Hematopoietic multipotent progenitor cell treated with erythropoietin and hydrocortisone succinate and interleukin-3 and kit ligand, for 15 days (in vitro differentiated cells): ENCODE measurements at regions not wholly inside any gene's neighbourhood (a gene's known extent, or its start where the extent isn't known, plus 50 kb on each side); places are given as distances from the start of the nearest gene placed in this dataset.
"Not testable (repeated sequence)": the region's sequence is repeated elsewhere in the genome, so short reads cannot be mapped to it uniquely, and the experiment has no call there.

ENCODE experiments used
- DNase-seq: peaks from one replicate; pipeline ENCODE4 v3.0.0-alpha.2; 2015; ENCODE audit warnings: low spot score

- DNase-seq, result not testable (repeated sequence)
These were observed 1497.2 kb upstream of the TPTE start for GRCh38 chr21:9024006-9024767.

GRCh38 chr21:9026729-9027416 is 1494.5 kb upstream of the TPTE start:
- not testable (repeated sequence) for DNase-seq

GRCh38 chr21:9027417-9027800 is 1494.0 kb upstream of the TPTE start:
- DNase-seq, result not testable (repeated sequence)

- not testable (repeated sequence) for DNase-seq
These were observed 1492.6 kb upstream of the TPTE start for GRCh38 chr21:9028624-9029431.

GRCh38 chr21:9030141-9030665 is 1491.2 kb upstream of the TPTE start:
- not testable (repeated sequence) for DNase-seq

GRCh38 chr21:9031482-9032374 is 1489.7 kb upstream of the TPTE start:
- DNase-seq, result not testable (repeated sequence)

GRCh38 chr21:9032547-9032946 is 1488.8 kb upstream of the TPTE start:
- DNase-seq, result not testable (repeated sequence)

GRCh38 chr21:9033295-9033694 is 1488.1 kb upstream of the TPTE start:
- not testable (repeated sequence) for DNase-seq

GRCh38 chr21:9034491-9035200 is 1486.7 kb upstream of the TPTE start:
- DNase-seq, result not testable (repeated sequence)

- not testable (repeated sequence) for DNase-seq
These were observed 1486.2 kb upstream of the TPTE start for GRCh38 chr21:9035225-9035624.

GRCh38 chr21:9035970-9036369 is 1485.4 kb upstream of the TPTE start:
- DNase-seq, result not testable (repeated sequence)

- DNase-seq, result not testable (repeated sequence)
These were observed 1484.3 kb upstream of the TPTE start for GRCh38 chr21:9036966-9037587.

- DNase-seq, result not testable (repeated sequence)
These were observed 1483.5 kb upstream of the TPTE start for GRCh38 chr21:9037588-9038544.

GRCh38 chr21:9039520-9040365 is 1481.6 kb upstream of the TPTE start:
- not testable (repeated sequence) for DNase-seq

- DNase-seq, result not testable (repeated sequence)
These were observed 1481.0 kb upstream of the TPTE start for GRCh38 chr21:9040406-9040805.

- not testable (repeated sequence) for DNase-seq
These were observed 1480.0 kb upstream of the TPTE start for GRCh38 chr21:9041175-9041948.

- DNase-seq, result not testable (repeated sequence)
These were observed 1478.3 kb upstream of the TPTE start for GRCh38 chr21:9043089-9043488.
